Loucy (cell line): ENCODE measurements at regions not wholly inside any gene's neighbourhood (a gene's known extent, or its start where the extent isn't known, plus 50 kb on each side); places are given as distances from the start of the nearest gene placed in this dataset.

ENCODE experiments used
- H2AFZ ChIP-seq: fragments of 200-600 bp; sonication (generic); 2 replicates; pipeline ENCODE4 v1.6.0; 2016; ENCODE audit warnings: antibody characterized with exemption, mild to moderate bottlenecking, low read length, moderate library complexity
- H3F3A ChIP-seq: fragments of 200-600 bp; 2 replicates; pipeline ENCODE4 v1.6.0; 2016; ENCODE audit warnings: antibody characterized with exemption, low read depth, mild to moderate bottlenecking
- H3K27me3 ChIP-seq: fragments of 200-600 bp; sonication (generic); 2 replicates; pipeline ENCODE4 v1.6.1; 2014; ENCODE audit warnings: low read length, mild to moderate bottlenecking; ENCODE audit not compliant: insufficient read depth, poor library complexity, severe bottlenecking
- H3K36me3 ChIP-seq: fragments of 200-600 bp; sonication (generic); 2 replicates; pipeline ENCODE4 v1.6.1; 2016; ENCODE audit warnings: low read length; ENCODE audit not compliant: insufficient read depth
- H3K4me1 ChIP-seq: fragments of 200-600 bp; sonication (generic); 2 replicates; pipeline ENCODE4 v1.5.1; 2014; ENCODE audit warnings: low read length, mild to moderate bottlenecking; ENCODE audit not compliant: insufficient read depth, poor library complexity, severe bottlenecking
- H3K4me2 ChIP-seq: fragments of 200-600 bp; sonication (generic); 2 replicates; pipeline ENCODE4 v1.6.0; 2014; ENCODE audit warnings: antibody characterized with exemption, low read length, low read depth, mild to moderate bottlenecking; ENCODE audit not compliant: poor library complexity, severe bottlenecking
- H3K4me3 ChIP-seq: fragments of 200-600 bp; sonication (generic); 2 replicates; pipeline ENCODE4 v1.5.1; 2014; ENCODE audit warnings: low read length, mild to moderate bottlenecking, mixed read lengths; ENCODE audit not compliant: poor library complexity, severe bottlenecking
- H3K79me2 ChIP-seq: fragments of 200-600 bp; sonication (generic); 2 replicates; pipeline ENCODE4 v1.6.1; 2014; ENCODE audit warnings: low read length; ENCODE audit not compliant: insufficient read depth
- H3K9ac ChIP-seq: fragments of 200-600 bp; sonication (generic); 2 replicates; pipeline ENCODE4 v1.6.0; 2014; ENCODE audit warnings: mild to moderate bottlenecking, low read depth, low read length, moderate library complexity; ENCODE audit not compliant: poor library complexity, severe bottlenecking
- H3K9me2 ChIP-seq: fragments of 200-600 bp; sonication (generic); replicated peaks from 2 replicates; pipeline ENCODE4 v1.6.1; 2016; ENCODE audit warnings: low read depth, low read length, mixed read lengths
- H3K9me3 ChIP-seq: fragments of 200-600 bp; sonication (generic); 2 replicates; pipeline ENCODE4 v1.6.1; 2014; ENCODE audit warnings: mild to moderate bottlenecking, antibody characterized with exemption, low read length, low read depth; ENCODE audit not compliant: insufficient read depth
- H4K20me1 ChIP-seq: fragments of 200-600 bp; sonication (generic); 2 replicates; pipeline ENCODE4 v1.6.0; 2014; ENCODE audit warnings: antibody characterized with exemption, low read length, mild to moderate bottlenecking; ENCODE audit not compliant: insufficient read depth, poor library complexity, severe bottlenecking
- EZH2phosphoT487 ChIP-seq: fragments of 200-600 bp; IDR thresholded peaks from 2 replicates; pipeline ENCODE4 v1.6.1; 2018; ENCODE audit warnings: antibody characterized with exemption, mild to moderate bottlenecking, moderate library complexity, borderline replicate concordance
- TF ChIP-seq, protein P1 (sequence below): fragments of 200-600 bp; sonication (generic); conservative IDR thresholded peaks from 2 replicates; pipeline ENCODE4 v1.5.1; 2014; ENCODE audit warnings: mild to moderate bottlenecking, antibody characterized with exemption, low read length

DNA sequence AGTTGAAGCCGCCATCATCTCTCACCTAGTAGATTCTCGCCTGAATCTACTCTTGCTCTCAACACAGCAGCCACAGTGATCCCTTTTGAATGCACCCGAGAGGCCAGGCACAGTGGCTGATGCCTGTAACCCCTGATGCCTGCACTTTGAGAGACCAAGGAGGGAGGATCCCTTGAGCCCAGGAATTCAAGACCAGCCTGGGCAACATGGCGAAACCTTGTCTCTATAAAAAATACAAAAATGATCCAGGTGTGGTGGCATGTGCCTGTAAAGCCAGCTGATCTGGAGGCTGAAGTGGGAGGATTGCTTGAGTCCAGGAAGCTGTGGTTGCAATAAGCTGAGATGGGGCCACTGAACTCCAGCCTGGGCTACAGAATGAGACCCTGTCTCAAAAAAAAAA lies 60.3 kb upstream of the EML4 start:
- Histone ChIP-seq H2AFZ (no peak overlapping the region), H3K4me1 (peaks cover 14% of the 10 kb centered on the region), H3K27me3 (no peaks in the 10 kb centered on the region), H3K79me2 (no peaks in the 10 kb centered on the region), H3K36me3 (no peaks in the 10 kb centered on the region), H3K9me3 (no peaks in the 10 kb centered on the region), H3K9ac (no peak overlapping the region), H4K20me1 (no peaks in the 10 kb centered on the region), H3K4me3 (no peak overlapping the region), H3F3A (no peaks in the 10 kb centered on the region), H3K9me2 (no peaks in the 10 kb centered on the region), H3K4me2 (no peak overlapping the region)
- TF ChIP-seq EZH2phosphoT487 = no peak
- TF ChIP-seq, protein P1, sequence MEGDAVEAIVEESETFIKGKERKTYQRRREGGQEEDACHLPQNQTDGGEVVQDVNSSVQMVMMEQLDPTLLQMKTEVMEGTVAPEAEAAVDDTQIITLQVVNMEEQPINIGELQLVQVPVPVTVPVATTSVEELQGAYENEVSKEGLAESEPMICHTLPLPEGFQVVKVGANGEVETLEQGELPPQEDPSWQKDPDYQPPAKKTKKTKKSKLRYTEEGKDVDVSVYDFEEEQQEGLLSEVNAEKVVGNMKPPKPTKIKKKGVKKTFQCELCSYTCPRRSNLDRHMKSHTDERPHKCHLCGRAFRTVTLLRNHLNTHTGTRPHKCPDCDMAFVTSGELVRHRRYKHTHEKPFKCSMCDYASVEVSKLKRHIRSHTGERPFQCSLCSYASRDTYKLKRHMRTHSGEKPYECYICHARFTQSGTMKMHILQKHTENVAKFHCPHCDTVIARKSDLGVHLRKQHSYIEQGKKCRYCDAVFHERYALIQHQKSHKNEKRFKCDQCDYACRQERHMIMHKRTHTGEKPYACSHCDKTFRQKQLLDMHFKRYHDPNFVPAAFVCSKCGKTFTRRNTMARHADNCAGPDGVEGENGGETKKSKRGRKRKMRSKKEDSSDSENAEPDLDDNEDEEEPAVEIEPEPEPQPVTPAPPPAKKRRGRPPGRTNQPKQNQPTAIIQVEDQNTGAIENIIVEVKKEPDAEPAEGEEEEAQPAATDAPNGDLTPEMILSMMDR = no peak

- H4K20me1 ChIP-seq = no peaks in the 10 kb centered on the region
- H3K27me3 ChIP-seq = no peaks in the 10 kb centered on the region
- H3K4me2 ChIP-seq = no peak overlapping the region
- peaks cover 14% of the 10 kb centered on the region for H3K4me1 ChIP-seq
- no peaks in the 10 kb centered on the region for H3K9me3 ChIP-seq
- H3K9me2 ChIP-seq = no peaks in the 10 kb centered on the region
- H3K9ac ChIP-seq = no peak overlapping the region
- no peaks in the 10 kb centered on the region for H3F3A ChIP-seq
- TF ChIP-seq, protein P1 = no peak
- no peak for TF ChIP-seq EZH2phosphoT487
- H3K79me2 ChIP-seq = no peaks in the 10 kb centered on the region
- H2AFZ ChIP-seq = no peak overlapping the region
- H3K36me3 ChIP-seq = no peaks in the 10 kb centered on the region
- no peak overlapping the region for H3K4me3 ChIP-seq
Observed at GRCh38 chr2:42109959-42110640, 59.1 kb upstream of the EML4 start.

- no peaks in the 10 kb centered on the region for H3K9me2 ChIP-seq
Observed at GRCh38 chr2:42110641-42111322, 58.4 kb upstream of the EML4 start.

More at GRCh38 chr2:42110641-42111322, 58.4 kb upstream of the EML4 start:
- Histone ChIP-seq H4K20me1 (no peaks in the 10 kb centered on the region), H3K9me3 (no peaks in the 10 kb centered on the region), H3K27me3 (no peaks in the 10 kb centered on the region), H3K9ac (no peak overlapping the region), H3K36me3 (no peaks in the 10 kb centered on the region), H3K4me2 (no peak overlapping the region), H3K4me1 (peaks cover 11% of the 10 kb centered on the region), H2AFZ (no peak overlapping the region), H3F3A (no peaks in the 10 kb centered on the region), H3K4me3 (no peak overlapping the region), H3K79me2 (no peaks in the 10 kb centered on the region)
- TF ChIP-seq EZH2phosphoT487 = no peak
- TF ChIP-seq, protein P1 = no peak
